Brain pericyte (primary cell): ENCODE measurements at regions not wholly inside any gene's neighbourhood (a gene's known extent, or its start where the extent isn't known, plus 50 kb on each side); places are given as distances from the start of the nearest gene placed in this dataset.

Experiments
- DNase-seq: peaks from one replicate; pipeline ENCODE4 v3.0.0-alpha.2; 2012; ENCODE audit warnings: low read depth, low spot score

DNA sequence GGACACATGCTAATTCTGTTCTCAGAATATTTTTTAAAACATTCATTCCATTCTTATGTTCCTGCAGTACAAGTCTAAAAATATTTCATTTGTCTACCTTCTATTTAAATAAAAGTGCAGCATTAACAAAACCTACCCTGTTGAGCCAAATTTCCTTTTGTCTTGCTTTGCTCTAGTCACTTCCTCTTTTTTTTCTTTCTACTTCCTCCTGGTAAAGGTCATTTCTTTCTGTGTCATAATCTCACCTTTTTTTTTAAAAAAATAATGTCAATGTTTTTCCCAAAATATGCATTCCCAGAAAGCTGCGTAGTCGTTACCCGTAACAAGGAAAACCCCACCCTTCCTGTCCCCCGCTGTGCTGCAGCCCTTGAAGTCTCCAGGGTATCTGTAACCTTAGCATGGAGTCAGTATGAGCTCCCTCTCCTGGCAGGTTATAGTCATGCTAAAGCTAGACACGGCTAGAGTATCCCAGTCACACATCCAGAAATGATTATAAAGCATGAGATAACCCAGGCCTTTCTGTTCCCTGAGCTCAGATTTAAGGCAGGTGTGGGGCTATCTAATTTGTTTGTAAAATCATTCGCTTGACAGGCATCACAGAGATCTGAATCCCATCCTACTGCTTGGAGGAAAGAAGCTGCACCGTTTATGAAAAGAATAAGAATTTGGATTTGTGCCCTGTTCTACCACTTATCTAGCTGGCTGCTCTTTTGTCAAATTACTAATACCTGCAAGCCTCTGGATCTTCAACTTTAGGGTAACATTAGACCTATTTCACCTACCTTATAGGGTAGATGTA, 51.1 kb upstream of the EED start:
- DNase-seq = no peak

DNA sequence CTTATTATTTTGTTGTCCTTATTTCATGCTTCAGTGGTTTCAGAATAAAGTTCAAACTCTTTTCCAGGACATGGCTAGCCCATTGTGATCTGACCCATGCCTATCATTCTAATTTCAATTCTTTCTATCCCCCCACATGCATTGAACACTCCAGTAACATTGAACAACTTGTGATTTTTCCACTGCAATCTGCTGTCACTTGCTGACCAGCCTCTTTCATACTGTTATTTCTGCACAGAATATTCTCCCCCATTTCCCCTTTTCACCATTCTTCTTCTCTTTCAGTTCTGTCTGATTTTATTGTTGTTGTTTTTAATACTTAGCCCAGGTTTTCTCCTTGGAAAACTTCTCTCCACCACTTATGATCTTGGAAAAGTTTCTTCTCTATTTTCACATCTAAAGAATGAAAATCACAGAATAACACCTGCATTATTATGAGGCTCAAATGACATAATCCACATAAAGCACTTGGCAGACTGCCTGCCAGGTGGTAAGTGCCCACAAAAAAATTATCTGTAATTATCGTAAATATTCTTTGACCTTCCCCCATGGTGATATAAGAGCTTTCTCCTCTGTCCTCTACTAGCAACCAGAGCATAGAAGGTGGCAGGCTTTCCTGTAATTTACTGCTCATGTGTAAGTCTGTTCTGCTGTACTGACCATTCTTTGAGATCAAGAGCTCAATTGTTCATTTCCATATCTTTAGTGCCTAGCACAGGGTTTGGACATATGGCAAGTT, 51.9 kb upstream of the EED start:
- DNase-seq = no peak

DNA sequence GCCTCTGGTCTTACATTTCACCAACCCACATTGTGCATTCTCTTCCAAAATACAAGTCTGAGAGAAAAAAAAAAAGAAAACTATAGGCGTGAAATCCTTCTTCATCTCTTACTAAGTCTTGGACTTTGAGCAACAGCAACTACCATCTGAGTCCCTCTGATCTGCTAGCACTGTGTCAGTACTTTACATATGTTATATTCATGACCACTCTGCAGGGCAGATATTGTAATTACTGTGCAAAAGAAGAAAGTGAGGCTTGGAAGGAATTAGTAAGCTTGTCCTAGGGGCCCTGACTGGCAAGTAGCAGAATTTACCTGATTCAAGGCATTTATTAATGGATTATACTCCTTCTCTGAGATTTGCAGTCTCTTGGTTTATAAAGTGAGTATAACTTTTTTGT, 52.7 kb upstream of the EED start:
- DNase-seq = no peak

- DNase-seq = no peak
Observed at GRCh38 chr11:86187027-86187426, 57.5 kb upstream of the EED start.

GRCh38 chr11:86186386-86186785, 58.2 kb upstream of the EED start:
- DNase-seq = no peak

GRCh38 chr11:86185381-86185750, 59.2 kb upstream of the EED start:
- DNase-seq = no peak

DNA sequence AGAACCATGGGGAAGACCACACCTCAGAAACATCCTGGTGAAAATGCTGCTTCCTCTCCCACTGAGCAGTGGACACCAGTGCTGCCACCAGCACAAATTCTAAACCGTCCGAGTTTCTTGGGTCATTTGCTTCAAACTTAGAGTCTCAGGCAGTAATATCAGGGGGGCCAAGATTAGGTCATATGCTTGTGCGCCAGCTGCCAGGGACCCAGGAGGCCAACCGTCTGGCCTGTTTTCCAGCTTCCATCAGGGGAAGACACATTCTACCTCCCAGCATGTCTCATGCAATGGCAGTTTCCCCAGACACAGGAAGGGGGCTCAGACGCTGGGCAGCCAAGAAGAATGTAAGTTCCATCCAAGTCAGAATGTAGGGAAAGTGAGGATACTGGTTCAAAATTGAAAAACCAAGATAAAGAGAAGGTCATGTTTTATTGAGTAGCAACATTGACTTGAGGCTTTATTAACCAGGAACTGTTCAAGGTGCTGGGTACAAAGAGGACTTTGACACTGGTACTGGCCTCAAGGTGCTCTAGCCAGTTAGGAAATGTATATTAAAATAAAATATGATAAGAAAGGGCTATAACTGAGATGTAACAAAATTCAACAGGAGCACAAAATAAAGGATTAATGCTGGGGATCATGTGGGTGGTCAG, 59.7 kb upstream of the EED start:
- DNase-seq = no peak

DNA sequence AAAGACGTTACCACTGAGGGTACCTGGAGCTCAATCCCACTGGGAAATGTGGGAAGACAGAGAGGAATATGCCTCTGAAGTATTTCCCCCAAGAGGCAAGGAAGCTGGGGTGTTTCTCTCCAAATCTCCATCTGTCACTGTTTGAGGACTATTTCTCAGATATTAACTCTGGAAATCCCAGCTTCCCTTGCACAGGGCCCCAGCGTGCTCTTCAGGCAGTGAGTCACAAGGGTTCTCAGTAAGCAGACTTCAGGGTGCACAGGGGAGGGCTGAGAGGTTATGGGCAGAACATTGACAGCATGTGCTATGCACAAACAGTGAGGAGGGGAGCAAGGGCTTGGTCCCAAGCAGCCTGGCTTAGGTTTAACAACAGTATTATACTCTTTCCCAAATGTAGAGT, 60.9 kb upstream of the EED start:
- no peak for DNase-seq

DNA sequence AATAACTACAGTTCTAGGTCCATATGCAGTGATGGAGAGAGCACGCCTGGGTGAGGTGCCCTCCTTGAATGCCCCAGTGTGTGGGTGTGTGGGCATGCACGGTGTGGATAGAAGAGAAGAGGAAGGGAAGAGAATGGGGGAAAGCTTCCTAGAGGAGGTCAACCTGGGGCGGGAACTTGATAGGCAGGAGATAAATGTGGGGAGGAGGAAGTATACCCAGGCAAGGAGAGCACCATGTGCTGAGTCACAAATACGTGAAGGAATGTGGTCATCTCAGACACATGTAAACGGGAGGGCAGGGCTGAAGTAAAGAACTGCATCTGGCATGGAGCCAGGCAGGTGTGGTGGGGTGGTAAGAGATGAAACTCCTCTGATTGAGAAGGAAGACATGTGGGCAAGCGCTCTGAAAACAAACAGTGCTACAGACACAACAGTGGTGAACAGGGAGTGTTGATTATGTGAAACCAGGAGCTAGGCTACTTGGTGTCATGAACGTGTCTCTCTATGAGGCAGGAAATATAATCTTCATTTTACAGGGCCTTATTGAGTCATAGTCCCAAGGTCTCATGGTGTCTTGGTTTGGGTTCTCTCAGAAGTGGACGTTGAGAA, 61.5 kb upstream of the EED start:
- DNase-seq = no peak

- DNase-seq = no peak
Observed at GRCh38 chr11:86181379-86181778, 63.2 kb upstream of the EED start.

- DNase-seq = no peak
Observed at GRCh38 chr11:86180851-86181250, 63.7 kb upstream of the EED start.

GRCh38 chr11:86180423-86180822, 64.1 kb upstream of the EED start:
- no peak for DNase-seq

- DNase-seq = no peak
Observed at GRCh38 chr11:86179646-86180064, 64.9 kb upstream of the EED start.

GRCh38 chr11:86177302-86177701, 67.3 kb upstream of the EED start:
- DNase-seq = no peak

GRCh38 chr11:86176165-86176884, 68.2 kb upstream of the EED start:
- DNase-seq = no peak

GRCh38 chr11:86175626-86176025, 68.9 kb upstream of the EED start:
- no peak for DNase-seq

- DNase-seq = no peak
Observed at GRCh38 chr11:86175191-86175590, 69.4 kb upstream of the EED start.

- DNase-seq = peak; percentile 65
Observed at GRCh38 chr11:86174101-86175046, 70.2 kb upstream of the EED start.

DNA sequence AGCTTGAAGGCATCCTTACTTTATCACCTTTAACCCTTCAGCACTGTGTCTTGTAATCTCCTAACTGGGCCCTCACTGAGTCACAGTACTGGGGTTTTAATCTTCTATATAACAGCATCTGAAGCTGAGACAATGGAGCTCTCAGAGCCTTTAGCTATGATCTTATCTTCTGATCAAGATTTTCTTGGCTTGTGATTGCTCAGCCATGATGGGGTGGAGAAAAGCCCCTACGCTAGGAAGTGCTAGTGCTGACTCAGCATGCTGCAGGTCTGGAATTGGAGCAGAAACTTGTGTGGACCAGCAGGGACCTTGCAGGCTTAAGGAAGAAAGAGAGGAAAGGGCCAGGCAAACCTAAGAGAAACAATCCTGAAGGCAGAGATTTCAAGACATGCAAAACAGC, 71.7 kb upstream of the EED start:
- DNase-seq = no peak

DNA sequence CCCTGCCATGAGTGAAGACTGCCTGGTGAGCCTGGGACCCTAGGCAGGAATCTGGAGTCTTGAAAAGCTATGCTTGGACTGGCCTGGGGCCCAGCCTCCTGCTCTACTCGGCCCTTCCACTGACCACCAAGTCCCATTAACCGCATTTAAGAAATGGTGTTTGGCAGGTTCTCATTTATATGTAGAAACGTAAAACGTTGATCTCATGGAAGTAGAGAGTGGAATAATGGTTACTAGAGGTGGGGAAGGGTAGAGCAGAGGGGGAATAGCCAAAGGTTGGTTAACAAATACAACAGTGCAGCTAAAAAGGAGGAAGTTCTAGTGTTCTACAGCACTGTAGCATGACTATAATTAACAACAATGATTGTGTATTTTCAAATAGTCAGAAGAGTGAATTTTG, 72.9 kb upstream of the EED start:
- no peak for DNase-seq
